DND-41 (cell line): ENCODE measurements at regions not wholly inside any gene's neighbourhood (a gene's known extent, or its start where the extent isn't known, plus 50 kb on each side); places are given as distances from the start of the nearest gene placed in this dataset.

ENCODE experiments used
- ATAC-seq: fragments of 200-7000 bp; cut with Tn5 transposase; 3 replicates; pipeline ENCODE4 v1.9.1; 2021; ENCODE audit warnings: low read depth; ENCODE audit not compliant: insufficient read depth
- DNase-seq: peaks from one replicate; pipeline ENCODE4 v3.0.0-alpha.2; 2020
- H2AFZ ChIP-seq: 2 replicates; pipeline ENCODE4 v1.6.0; 2012; ENCODE audit warnings: low read depth, low read length
- H3K27ac ChIP-seq: 2 replicates; pipeline ENCODE4 v1.5.1; 2012; ENCODE audit warnings: low read length, inconsistent platforms
- H3K27me3 ChIP-seq: fragments of 200-600 bp; sonication (generic); 2 replicates; pipeline ENCODE4 v1.6.0; 2012; ENCODE audit warnings: low read length, mild to moderate bottlenecking, inconsistent platforms; ENCODE audit not compliant: insufficient read depth, poor library complexity
- H3K36me3 ChIP-seq: 2 replicates; pipeline ENCODE4 v1.5.1; 2012; ENCODE audit warnings: low read length, inconsistent platforms; ENCODE audit not compliant: insufficient read depth
- H3K4me1 ChIP-seq: 2 replicates; pipeline ENCODE4 v1.5.1; 2012; ENCODE audit warnings: mild to moderate bottlenecking, low read length; ENCODE audit not compliant: insufficient read depth
- H3K4me2 ChIP-seq: 2 replicates; pipeline ENCODE4 v1.6.0; 2012; ENCODE audit warnings: mild to moderate bottlenecking, moderate library complexity, low read length, inconsistent platforms; ENCODE audit not compliant: insufficient read depth
- H3K4me3 ChIP-seq, 2 experiments: fragments of 200-600 bp in 1 of 2; shearing (Covaris generic) in 1 of 2; 2 replicates each; pipeline ENCODE4 v1.5.1; 2012 to 2016; ENCODE audit warnings: inconsistent platforms in 2 of 2, low read length in 2 of 2, mild to moderate bottlenecking in 2 of 2, low read depth in 1 of 2, moderate library complexity in 1 of 2
- H3K79me2 ChIP-seq: 2 replicates; pipeline ENCODE4 v1.6.0; 2012; ENCODE audit warnings: low read length, inconsistent platforms; ENCODE audit not compliant: insufficient read depth
- H3K9ac ChIP-seq: 2 replicates; pipeline ENCODE4 v1.6.0; 2012; ENCODE audit warnings: low read depth, mild to moderate bottlenecking, inconsistent platforms, low read length, moderate library complexity
- H3K9me3 ChIP-seq: 2 replicates; pipeline ENCODE4 v1.5.1; 2012; ENCODE audit warnings: low read length, moderate library complexity, mild to moderate bottlenecking, inconsistent platforms; ENCODE audit not compliant: insufficient read depth, severe bottlenecking
- H4K20me1 ChIP-seq: 2 replicates; pipeline ENCODE4 v1.6.0; 2012; ENCODE audit warnings: low read length; ENCODE audit not compliant: insufficient read depth
- CTCF ChIP-seq: IDR thresholded peaks from 2 replicates; pipeline ENCODE4 v1.5.1; 2012; ENCODE audit warnings: borderline replicate concordance, low read length, moderate library complexity, mild to moderate bottlenecking; ENCODE audit not compliant: poor library complexity, severe bottlenecking; ENCODE audit errors: extremely low read depth
- EZH2 ChIP-seq: IDR thresholded peaks from 3 replicates; pipeline ENCODE4 v1.6.1; 2012; ENCODE audit warnings: borderline replicate concordance, low read depth, mild to moderate bottlenecking, moderate library complexity, low read length, inconsistent platforms; ENCODE audit not compliant: severe bottlenecking

GRCh38 chr2:8452979-8453903 is 228.6 kb upstream of the ID2 start:
- Histone ChIP-seq H3K27me3 (no peaks in the 10 kb centered on the region), H3K27ac (no peak overlapping the region), H3K79me2 (no peaks in the 10 kb centered on the region), H2AFZ (no peak overlapping the region), H3K4me3 (no peak overlapping the region), H4K20me1 (no peaks in the 10 kb centered on the region), H3K4me2 (no peak overlapping the region), H3K36me3 (no peaks in the 10 kb centered on the region), H3K9me3 (no peaks in the 10 kb centered on the region), H3K9ac (no peak overlapping the region), H3K4me1 (peaks cover 23% of the 10 kb centered on the region)
- TF ChIP-seq CTCF (no peak), EZH2 (no peak)
- DNase-seq (no peak), ATAC-seq (no peak)

GRCh38 chr2:8453904-8454302 is 228.0 kb upstream of the ID2 start:
- Histone ChIP-seq H3K4me3 (no peak overlapping the region), H3K9ac (no peak overlapping the region), H3K9me3 (no peaks in the 10 kb centered on the region), H3K36me3 (no peaks in the 10 kb centered on the region), H2AFZ (no peak overlapping the region), H3K27me3 (no peaks in the 10 kb centered on the region), H3K27ac (no peak overlapping the region), H4K20me1 (no peaks in the 10 kb centered on the region), H3K79me2 (no peaks in the 10 kb centered on the region), H3K4me2 (no peak overlapping the region), H3K4me1 (peaks cover 23% of the 10 kb centered on the region)
- TF ChIP-seq CTCF, result no peak
- TF ChIP-seq EZH2, result no peak
- ATAC-seq (no peak), DNase-seq (no peak)

GRCh38 chr2:8454797-8455196 is 227.1 kb upstream of the ID2 start:
- no peak for TF ChIP-seq CTCF
- no peak for TF ChIP-seq EZH2
- no peak overlapping the region for H3K4me2 ChIP-seq
- H3K4me1 ChIP-seq, result peaks cover 23% of the 10 kb centered on the region
- H3K36me3 ChIP-seq, result no peaks in the 10 kb centered on the region
- H3K79me2 ChIP-seq, result no peaks in the 10 kb centered on the region
- H2AFZ ChIP-seq, result no peak overlapping the region
- no peak overlapping the region for H3K9ac ChIP-seq
- H3K27ac ChIP-seq, result peak overlapping the region; percentile 82; the same call in 1 of the 2 replicates
- H3K4me3 ChIP-seq, result no peak overlapping the region
- no peaks in the 10 kb centered on the region for H3K27me3 ChIP-seq
- no peak for DNase-seq
- no peaks in the 10 kb centered on the region for H3K9me3 ChIP-seq
- no peaks in the 10 kb centered on the region for H4K20me1 ChIP-seq
- ATAC-seq, result no peak
